ENCODE measurements at regions not wholly inside any gene's neighbourhood (a gene's known extent, or its start where the extent isn't known, plus 50 kb on each side); places are given as distances from the start of the nearest gene placed in this dataset.

GRCh38 chrX:128848374-128848773, 674.9 kb downstream of the SMARCA1 start:
- TF ChIP-seq POLR2AphosphoS5 (IDR thresholded peaks at IDR 0.05), result no peak
- TF ChIP-seq, protein P1, sequence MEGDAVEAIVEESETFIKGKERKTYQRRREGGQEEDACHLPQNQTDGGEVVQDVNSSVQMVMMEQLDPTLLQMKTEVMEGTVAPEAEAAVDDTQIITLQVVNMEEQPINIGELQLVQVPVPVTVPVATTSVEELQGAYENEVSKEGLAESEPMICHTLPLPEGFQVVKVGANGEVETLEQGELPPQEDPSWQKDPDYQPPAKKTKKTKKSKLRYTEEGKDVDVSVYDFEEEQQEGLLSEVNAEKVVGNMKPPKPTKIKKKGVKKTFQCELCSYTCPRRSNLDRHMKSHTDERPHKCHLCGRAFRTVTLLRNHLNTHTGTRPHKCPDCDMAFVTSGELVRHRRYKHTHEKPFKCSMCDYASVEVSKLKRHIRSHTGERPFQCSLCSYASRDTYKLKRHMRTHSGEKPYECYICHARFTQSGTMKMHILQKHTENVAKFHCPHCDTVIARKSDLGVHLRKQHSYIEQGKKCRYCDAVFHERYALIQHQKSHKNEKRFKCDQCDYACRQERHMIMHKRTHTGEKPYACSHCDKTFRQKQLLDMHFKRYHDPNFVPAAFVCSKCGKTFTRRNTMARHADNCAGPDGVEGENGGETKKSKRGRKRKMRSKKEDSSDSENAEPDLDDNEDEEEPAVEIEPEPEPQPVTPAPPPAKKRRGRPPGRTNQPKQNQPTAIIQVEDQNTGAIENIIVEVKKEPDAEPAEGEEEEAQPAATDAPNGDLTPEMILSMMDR (IDR thresholded peaks at IDR 0.05), result no peak
